ENCODE measurements at regions not wholly inside any gene's neighbourhood (a gene's known extent, or its start where the extent isn't known, plus 50 kb on each side); places are given as distances from the start of the nearest gene placed in this dataset.
"Not testable (repeated sequence)": the region's sequence is repeated elsewhere in the genome, so short reads cannot be mapped to it uniquely, and the experiment has no call there.

DNA sequence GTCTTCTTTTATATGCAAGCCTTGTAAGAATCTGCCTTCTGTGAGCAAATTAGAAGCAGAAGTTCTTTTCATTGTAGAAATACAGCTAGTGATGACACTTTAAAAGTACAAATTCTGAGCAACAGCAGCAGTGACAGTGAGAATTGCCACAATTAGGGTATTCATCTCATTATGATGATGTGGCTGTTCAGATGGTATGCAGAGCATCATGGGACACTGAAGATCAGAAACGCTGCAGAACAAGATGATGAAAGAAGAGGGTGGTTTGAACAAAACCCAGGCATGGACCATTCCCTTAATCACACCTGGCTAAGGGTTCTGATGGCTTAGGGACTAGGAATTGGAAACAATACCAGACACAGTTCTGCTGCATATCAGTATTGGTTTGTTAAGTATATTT, 312.7 kb upstream of the TBX18 start:
- H4K20me1 ChIP-seq (ENCODE audit: control insufficient read depth, insufficient read depth, low read depth, low read length): no peaks in the 10 kb centered on the region
- TF ChIP-seq, protein P1, sequence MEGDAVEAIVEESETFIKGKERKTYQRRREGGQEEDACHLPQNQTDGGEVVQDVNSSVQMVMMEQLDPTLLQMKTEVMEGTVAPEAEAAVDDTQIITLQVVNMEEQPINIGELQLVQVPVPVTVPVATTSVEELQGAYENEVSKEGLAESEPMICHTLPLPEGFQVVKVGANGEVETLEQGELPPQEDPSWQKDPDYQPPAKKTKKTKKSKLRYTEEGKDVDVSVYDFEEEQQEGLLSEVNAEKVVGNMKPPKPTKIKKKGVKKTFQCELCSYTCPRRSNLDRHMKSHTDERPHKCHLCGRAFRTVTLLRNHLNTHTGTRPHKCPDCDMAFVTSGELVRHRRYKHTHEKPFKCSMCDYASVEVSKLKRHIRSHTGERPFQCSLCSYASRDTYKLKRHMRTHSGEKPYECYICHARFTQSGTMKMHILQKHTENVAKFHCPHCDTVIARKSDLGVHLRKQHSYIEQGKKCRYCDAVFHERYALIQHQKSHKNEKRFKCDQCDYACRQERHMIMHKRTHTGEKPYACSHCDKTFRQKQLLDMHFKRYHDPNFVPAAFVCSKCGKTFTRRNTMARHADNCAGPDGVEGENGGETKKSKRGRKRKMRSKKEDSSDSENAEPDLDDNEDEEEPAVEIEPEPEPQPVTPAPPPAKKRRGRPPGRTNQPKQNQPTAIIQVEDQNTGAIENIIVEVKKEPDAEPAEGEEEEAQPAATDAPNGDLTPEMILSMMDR (IDR thresholded peaks at IDR 0.05; ENCODE audit: low read depth, low read length, poor library complexity, severe bottlenecking): no peak
- TF ChIP-seq EZH2phosphoT487 (IDR thresholded peaks at IDR 0.05; ENCODE audit: borderline replicate concordance, low read length): no peak
- H3K27ac ChIP-seq (ENCODE audit: low read depth, low read length): no peak overlapping the region

GRCh38 chr6:85071845-85072244, 307.4 kb upstream of the TBX18 start:
- H3K4me1 ChIP-seq (ENCODE audit: control insufficient read depth, low read length); H3K4me3 ChIP-seq (ENCODE audit: low read length); H3K9me3 ChIP-seq (ENCODE audit: control insufficient read depth, insufficient read depth, low read length); H3K27me3 ChIP-seq (ENCODE audit: control insufficient read depth, low read length); H3K4me2 ChIP-seq (ENCODE audit: low read length); H3K27ac ChIP-seq (ENCODE audit: low read depth, low read length); H3K9me2 ChIP-seq (replicated peaks; ENCODE audit: control insufficient read depth, low read length); H3K79me2 ChIP-seq (ENCODE audit: control insufficient read depth, low read length); H3F3A ChIP-seq (ENCODE audit: control insufficient read depth, insufficient read depth); H3K36me3 ChIP-seq (ENCODE audit: control insufficient read depth, low read length); H4K20me1 ChIP-seq (ENCODE audit: control insufficient read depth, insufficient read depth, low read depth, low read length): not testable (repeated sequence)

More for the DNA sequence above, 312.7 kb upstream of the TBX18 start:
- Histone ChIP-seq H3K4me2 (ENCODE audit: low read length) (no peak overlapping the region), H3K36me3 (ENCODE audit: control insufficient read depth, low read length) (no peaks in the 10 kb centered on the region), H3K4me1 (ENCODE audit: control insufficient read depth, low read length) (no peaks in the 10 kb centered on the region), H3K27me3 (ENCODE audit: control insufficient read depth, low read length) (no peaks in the 10 kb centered on the region), H3K9me3 (ENCODE audit: control insufficient read depth, insufficient read depth, low read length) (no peaks in the 10 kb centered on the region), H3K79me2 (ENCODE audit: control insufficient read depth, low read length) (no peaks in the 10 kb centered on the region), H3K4me3 (ENCODE audit: low read length) (no peak overlapping the region), H3F3A (ENCODE audit: control insufficient read depth, insufficient read depth) (no peaks in the 10 kb centered on the region), H3K9me2 (replicated peaks; ENCODE audit: control insufficient read depth, low read length) (no peaks in the 10 kb centered on the region)

DNA sequence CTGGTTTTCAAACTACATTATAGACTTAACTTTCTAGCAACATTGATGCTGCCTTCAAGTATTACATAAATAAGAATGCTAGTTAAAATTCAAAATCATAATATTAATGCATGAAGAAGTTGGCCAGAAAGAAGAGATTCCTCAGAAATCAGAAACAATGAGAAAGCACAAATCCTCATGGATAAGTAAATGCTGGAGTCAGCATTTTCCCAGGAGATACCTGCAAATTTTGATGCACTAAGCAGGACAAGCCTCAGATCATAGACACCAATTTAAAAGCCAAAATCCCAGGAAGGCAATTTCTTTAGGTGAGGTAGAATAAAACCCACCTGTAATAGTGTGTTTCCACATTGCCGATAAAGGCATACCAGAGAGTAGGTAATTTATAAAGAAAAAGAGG, 305.2 kb upstream of the TBX18 start:
- Histone ChIP-seq H3K27me3 (ENCODE audit: control insufficient read depth, low read length) (no peaks in the 10 kb centered on the region), H3K9me3 (ENCODE audit: control insufficient read depth, insufficient read depth, low read length) (no peaks in the 10 kb centered on the region), H3K4me3 (ENCODE audit: low read length) (no peak overlapping the region), H3K4me1 (ENCODE audit: control insufficient read depth, low read length) (no peaks in the 10 kb centered on the region), H3K79me2 (ENCODE audit: control insufficient read depth, low read length) (no peaks in the 10 kb centered on the region), H3K9me2 (replicated peaks; ENCODE audit: control insufficient read depth, low read length) (no peaks in the 10 kb centered on the region), H3F3A (ENCODE audit: control insufficient read depth, insufficient read depth) (no peaks in the 10 kb centered on the region), H3K27ac (ENCODE audit: low read depth, low read length) (no peak overlapping the region), H3K36me3 (ENCODE audit: control insufficient read depth, low read length) (no peaks in the 10 kb centered on the region), H3K4me2 (ENCODE audit: low read length) (no peak overlapping the region), H4K20me1 (ENCODE audit: control insufficient read depth, insufficient read depth, low read depth, low read length) (no peaks in the 10 kb centered on the region)
- TF ChIP-seq EZH2phosphoT487 (IDR thresholded peaks at IDR 0.05; ENCODE audit: borderline replicate concordance, low read length): no peak
- TF ChIP-seq, protein P1 (IDR thresholded peaks at IDR 0.05; ENCODE audit: low read depth, low read length, poor library complexity, severe bottlenecking): no peak

GRCh38 chr6:85068221-85068620, 303.8 kb upstream of the TBX18 start:
- Histone ChIP-seq H3K4me1 (ENCODE audit: control insufficient read depth, low read length) (no peaks in the 10 kb centered on the region), H3K27me3 (ENCODE audit: control insufficient read depth, low read length) (no peaks in the 10 kb centered on the region), H3K36me3 (ENCODE audit: control insufficient read depth, low read length) (no peaks in the 10 kb centered on the region), H3K9me2 (replicated peaks; ENCODE audit: control insufficient read depth, low read length) (no peaks in the 10 kb centered on the region), H3K4me3 (ENCODE audit: low read length) (no peak overlapping the region), H3K27ac (ENCODE audit: low read depth, low read length) (no peak overlapping the region), H3K9me3 (ENCODE audit: control insufficient read depth, insufficient read depth, low read length) (no peaks in the 10 kb centered on the region), H4K20me1 (ENCODE audit: control insufficient read depth, insufficient read depth, low read depth, low read length) (no peaks in the 10 kb centered on the region), H3K79me2 (ENCODE audit: control insufficient read depth, low read length) (no peaks in the 10 kb centered on the region), H3F3A (ENCODE audit: control insufficient read depth, insufficient read depth) (no peaks in the 10 kb centered on the region), H3K4me2 (ENCODE audit: low read length) (no peak overlapping the region)
- TF ChIP-seq, protein P1 (IDR thresholded peaks at IDR 0.05; ENCODE audit: low read depth, low read length, poor library complexity, severe bottlenecking): no peak

All from DOHH2 (cell line).